GM18519 (cell line): ENCODE measurements at regions not wholly inside any gene's neighbourhood (a gene's known extent, or its start where the extent isn't known, plus 50 kb on each side); places are given as distances from the start of the nearest gene placed in this dataset.
A peak's percentile ranks its signal among the peaks of the same experiment; 100 is the strongest.

Experiments used
- ATAC-seq: cut with Tn5 transposase; IDR thresholded peaks from one replicate; pipeline ENCODE4 v1.9.1; 2021; ENCODE audit warnings: mild to moderate bottlenecking, moderate library complexity; ENCODE audit not compliant: unreplicated experiment, low FRiP score

DNA sequence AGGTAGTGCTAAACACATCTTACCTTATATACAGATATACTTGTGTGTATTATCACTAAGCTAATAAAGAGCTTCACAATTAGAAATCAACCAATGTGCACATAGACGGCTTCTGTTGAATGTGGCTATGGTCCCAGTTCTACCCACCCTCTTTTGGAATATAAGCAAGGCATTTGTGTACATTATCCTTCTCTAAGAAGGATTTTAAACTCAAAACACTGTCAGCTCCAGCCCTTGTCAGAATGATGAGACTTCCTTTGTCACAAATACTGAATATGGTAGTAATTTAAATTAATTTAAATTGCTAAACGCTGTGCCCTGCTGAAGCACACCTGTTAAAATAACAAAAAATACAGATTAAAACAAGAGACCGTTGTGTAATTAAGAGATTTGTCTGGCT, 107.9 kb upstream of the GRAMD2B start:
- no peak for ATAC-seq

DNA sequence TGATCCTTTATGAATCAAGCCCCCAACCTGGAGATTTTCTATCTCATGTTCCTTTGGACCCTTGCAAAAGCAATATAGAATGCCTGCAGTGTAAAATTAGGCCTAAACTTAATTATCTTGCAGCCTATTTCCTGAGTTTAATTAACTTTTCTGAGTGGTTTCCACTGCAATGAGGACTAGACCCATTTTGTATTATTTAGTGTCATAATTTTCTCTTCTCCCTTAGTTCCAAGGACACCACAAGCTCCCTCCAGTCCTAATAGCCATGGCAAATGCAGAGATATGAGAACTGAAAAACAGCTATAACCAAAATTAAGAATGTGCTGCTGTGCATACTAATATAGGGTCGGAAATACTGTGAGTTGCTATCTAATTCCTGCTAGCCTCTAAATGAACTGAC, 90.9 kb upstream of the GRAMD2B start:
- no peak for ATAC-seq

DNA sequence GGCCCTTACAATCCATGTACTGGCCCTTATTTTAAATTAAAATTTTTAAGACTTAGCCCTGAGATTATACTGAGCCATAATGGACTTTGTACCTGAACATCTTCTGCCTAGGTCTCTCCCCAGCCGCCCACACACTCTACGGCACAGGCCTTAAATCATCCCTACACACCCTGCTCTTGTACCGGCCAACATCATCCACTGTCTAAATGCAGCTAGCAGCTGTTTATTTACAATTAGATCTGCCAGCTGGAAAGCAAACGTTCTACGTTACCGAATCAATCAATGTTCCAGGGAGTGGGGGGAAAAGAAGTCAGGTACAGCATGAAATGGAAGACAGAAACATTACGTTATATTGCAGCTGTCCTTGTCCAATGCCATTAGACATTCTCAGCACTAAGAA, 88.4 kb upstream of the GRAMD2B start:
- ATAC-seq = no peak

DNA sequence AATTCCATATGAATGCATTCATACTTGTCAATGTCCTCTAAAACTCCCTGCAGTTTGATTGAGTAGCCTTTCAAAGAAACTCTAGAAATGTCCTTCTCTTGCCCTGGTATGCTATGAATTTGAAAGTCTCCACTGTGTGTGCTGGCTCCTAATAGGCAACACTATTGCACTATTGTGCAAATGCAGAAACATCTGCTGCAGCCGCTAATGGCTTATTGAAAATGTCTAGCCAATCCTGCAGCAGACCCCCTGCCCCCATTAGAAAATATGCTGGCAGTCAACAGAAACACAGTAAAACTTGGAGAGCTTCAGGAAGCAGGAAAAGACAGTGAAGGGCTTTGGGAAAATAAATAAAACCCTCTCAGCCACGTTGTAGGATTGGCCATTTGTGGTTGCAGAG, 87.3 kb upstream of the GRAMD2B start:
- ATAC-seq = no peak

DNA sequence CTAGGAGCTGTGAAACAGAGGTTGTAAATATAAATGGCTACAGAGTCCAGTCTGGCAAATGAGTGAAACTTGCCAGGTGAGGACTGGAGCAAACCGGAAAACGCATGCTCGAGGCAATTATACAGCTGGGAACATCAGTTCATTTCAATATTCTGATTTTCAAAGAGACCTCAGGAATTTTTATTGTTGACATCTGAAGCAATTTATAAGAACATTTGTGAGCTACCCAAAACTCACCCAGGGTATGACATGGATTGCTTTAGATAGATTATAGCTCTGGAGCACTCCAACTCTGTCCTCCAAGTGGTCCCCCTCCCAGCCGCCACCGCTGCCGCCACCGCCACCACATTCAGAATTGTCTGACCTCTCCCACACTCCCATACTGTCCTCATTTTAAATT, 84.6 kb upstream of the GRAMD2B start:
- ATAC-seq = no peak

DNA sequence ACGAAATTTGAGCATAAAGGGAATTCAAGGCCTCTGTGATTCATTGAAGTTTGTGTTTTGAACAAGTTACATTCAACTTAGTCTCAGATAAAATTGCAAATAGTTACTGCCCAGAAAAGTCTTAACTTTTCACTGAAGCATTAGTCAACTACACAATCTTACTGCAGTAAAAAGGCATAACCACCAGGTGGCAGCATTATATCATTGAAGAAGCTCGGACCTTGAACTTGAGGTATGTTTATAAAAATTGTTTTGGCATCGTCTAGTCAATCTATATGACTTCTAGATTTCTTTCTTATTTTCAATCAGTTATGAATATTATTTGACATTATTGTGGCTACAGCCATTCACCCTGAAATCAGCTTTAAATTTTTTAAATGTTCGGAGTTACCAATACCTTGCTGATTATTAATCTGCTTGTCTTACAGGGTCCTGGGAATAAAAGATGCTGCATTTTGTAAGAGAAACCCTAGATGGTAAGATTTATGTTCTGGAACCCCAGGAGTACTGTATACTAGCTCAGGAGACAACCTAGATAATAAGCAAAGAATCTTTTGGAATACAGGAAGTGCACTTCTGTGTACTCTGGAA, 83.9 kb upstream of the GRAMD2B start:
- ATAC-seq = peak; percentile 47

DNA sequence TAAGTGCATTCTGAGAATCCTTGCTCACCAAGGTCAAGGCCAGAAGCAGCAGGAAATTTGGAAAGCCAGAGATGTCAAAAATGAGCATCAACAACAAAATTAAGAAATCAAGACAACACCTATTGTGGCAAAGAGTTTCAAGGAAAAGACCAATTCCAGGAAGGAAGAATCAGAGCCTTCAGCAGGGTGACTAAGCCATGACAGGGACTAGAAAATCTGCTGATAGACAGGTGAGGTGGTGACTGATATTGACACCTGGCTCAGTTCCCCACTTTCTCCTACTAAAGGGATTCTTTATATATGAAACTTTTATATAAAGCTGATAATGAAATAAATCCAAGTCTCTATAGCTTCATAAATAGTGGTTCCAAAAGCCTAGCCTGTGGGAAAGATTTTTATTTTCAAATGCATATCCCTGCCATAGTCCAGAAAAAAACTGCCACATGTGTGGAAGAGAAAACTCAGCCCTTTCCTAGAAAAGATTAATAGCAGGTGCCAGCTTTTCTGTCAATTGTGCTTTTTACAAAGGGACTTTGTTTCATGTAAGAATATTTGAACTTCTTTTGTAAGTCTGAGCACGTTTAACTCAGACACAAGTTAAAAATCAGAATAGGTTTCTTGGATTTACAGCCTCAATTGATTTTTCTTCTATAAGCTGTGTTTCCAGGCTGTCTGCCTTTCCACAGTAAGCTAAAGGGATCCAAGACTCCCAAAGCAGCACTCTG, 81.1 kb upstream of the GRAMD2B start:
- ATAC-seq = no peak

DNA sequence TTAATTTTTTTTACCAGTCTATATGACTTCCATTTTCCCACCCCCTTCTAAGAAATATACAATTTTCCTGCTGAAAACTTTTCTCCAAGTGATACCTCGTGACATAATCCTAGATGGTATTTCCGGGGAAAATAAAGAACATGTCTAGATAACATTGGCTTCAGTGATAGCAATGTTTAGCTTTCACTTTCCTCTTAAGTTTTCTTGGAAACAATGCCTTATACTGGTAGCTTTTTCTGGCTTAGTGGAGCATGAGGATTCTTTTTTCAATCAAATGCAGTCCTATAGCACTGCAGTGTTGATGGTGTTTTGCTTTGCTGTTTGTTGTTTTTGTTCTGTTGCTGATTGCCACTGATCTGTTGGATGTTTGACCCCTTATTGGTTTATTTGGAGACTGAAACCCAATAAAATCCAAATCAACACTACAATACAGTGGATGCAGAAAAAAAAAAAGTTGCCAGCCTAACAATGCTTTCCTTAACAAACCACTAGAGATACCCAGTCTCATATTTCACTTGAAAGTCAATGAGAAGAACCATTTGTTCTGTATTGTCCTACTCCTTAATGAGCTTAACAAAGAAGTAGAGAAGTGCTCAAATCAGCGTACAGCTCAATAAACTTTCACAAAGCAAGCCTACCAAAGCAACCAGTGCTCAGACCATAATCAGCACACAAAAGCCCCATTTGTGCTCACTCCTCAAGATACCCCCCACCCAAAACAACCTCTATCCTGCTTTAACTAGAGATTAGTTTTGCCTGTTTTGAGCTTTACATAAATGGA, 74.2 kb upstream of the GRAMD2B start:
- no peak for ATAC-seq

DNA sequence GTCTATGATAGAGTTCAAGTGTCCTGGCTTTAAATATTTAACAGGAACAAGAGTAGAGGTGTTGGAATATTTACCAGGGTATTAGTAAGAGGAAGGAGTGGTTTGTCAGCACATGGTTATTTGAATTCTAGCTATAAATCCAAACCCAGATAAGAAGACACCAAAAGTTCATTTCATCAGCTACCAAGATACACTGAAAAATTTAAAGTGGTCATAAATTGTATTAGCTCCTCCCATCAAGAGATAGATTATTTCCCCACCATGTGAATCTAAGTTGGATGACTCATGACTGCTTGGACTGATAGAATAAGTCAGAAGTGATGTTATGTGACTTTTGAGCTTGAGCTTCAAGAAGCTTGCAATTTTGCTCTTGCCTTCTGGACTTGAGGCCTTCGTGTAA, 72.1 kb upstream of the GRAMD2B start:
- no peak for ATAC-seq

DNA sequence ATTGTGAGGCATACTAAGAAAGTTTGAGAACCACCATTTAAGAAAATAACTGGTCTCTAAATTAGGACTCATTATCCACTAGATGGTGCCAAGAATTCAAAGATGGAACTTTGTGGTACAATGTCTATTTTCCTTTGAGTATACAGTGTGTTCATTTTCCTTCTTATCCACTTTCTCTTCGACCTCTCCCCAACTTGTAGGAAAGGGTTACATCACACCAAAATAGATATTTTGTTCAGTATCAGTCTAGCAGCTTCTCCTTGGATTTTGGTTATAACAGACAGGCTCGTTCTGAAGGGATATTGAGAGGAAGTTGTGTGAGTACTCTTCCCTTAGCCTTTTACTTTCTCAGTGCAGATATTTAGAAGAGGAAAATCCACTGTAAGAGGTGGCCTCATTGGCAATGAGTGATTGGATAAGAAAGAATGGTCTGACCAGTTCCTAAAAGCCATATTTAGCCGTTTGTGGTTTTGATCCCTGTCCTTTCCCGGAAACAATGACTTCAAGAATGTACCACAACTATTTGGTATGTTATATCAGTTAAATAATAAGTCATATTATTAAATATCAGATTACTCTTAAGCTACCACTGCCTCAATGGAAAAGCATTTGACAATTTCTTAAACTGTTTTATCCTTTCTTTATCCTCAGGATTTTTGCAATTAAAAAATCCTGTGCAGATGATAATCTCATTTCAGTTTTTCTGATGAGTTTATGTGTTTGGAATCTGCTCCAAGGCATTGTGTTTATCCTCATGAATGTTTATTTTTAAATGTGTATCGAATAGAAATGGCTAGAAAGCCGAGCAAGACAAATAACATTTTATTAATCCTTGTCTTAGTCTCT, 69.0 kb upstream of the GRAMD2B start:
- peak; percentile 33 for ATAC-seq

DNA sequence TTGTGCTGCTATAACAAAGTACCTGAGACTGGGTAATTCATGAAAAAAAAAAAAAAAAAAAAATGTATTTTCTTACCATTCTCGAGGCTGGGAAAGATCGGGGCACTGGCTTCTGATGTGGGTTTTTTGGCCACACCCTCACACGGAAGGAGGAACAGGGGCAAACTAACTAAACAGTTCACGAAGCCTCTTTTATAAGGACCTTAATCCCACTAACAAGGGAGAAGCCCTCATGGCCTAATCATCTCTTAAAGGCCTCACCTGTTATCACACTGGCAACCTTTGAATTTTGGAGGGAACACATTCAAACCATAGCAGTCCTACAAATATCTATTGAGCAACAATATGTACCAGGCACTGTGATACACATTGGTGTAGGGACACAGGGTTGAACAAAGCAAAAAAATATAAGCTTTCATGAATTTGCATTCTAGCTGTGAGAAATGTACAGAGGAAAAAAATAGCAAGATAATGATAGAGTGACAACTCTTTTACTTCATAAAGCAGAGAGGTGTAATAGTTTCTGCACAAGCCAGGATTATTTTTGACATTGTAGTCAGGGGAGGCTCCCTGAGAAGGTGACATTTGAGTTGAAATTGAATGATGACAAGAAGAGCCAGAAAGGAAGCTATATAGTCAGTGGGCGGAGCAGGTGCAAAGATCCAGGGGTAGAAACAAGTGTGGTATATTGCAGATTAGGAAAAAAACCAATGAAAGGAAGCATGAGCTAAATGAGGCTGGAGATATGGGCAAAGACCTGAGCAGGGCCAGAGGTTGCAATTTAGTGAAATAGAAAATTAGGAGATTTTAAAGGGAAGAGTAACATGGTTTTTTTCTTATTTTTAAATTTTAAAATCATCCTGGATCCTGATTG, 68.1 kb upstream of the GRAMD2B start:
- no peak for ATAC-seq

DNA sequence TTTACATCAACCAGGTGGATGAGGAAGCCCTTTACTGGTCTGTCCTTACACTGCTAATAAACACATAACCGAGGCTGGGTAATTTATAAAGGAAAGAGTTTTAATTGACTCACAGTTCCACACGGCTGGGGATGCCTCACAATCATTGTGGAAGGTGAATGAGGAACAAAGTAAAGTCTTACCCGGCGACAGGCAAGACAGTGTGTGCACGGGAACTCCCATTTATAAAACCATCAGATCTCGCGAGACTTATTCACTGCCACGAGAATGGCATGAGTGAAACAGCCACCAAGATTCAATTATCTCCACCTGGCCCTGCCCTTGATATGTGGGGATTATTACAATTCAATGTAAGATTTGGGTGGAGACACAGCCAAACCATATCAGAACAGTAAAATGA, 67.3 kb upstream of the GRAMD2B start:
- ATAC-seq = no peak

DNA sequence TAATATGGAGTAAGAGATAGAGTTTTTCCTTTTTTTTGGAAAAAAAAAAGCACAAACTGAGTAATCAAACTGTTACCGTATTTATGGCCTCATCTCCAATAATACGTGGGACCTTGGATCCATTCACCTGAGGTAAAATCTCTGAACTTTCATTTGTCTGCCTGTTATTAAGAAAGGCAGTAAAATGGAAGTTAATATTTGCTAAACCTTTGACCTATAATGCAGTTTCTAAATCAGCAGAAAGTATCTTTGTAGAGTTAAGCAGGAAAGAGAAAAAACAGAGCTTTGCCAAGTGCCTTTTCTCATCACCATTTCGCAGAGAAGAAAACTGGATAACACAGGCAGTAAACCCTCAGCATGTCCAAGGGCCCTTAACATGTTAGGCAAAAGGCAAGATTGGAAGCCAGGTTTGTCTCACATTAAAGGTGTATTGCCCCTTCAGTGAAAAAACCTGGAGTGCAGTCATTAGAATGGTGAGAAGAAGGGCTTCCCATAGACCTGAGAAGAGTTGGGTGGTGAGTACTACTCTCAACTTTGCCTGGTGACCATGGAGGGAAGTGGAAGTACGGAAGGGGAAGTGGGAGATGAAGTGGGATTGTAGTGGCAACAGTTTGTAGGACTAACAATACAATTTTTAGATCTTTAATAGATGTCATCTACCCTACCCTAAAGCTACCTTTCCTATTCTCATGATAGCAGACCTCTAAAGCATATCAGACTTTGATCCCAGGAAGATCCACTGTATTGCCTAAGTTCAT, 65.4 kb upstream of the GRAMD2B start:
- no peak for ATAC-seq

DNA sequence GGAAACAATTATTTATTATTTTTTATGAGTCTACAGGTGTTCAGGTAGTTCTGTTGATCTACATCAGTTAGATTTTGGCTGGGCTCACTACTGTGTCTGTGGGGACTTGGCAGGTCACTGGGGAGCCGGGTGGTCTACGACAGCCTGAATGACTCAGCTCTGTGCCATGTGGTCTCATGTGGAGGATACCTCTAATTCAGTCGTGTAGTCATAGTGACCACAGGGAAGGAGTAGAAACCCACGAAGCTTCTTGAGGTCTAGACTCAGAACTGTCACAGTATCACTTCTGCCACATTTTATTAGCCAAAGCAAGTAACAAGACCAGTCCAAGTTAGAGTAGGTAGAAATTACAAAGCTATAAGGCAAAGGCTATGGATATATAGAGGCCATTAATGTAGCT, 64.7 kb upstream of the GRAMD2B start:
- peak; percentile 90 for ATAC-seq

DNA sequence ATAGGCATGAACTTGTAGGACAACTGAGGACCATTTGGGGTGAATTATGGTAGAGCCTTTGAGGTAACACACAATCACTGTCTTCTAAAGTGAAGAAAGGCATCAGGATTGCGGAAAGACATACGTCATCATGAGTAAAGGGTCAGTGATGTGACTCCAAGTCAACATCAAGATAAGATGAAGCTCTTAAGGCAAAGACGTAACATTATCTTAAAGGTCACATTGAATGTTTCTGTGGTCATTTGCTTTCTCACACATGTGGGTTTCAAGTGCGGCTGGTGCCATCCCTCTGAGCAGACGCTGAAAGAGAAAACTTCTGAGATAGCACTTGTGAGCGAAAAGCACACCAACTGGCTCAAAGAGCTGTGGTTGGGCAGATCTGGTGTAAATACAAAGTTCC, 63.3 kb upstream of the GRAMD2B start:
- ATAC-seq = no peak

DNA sequence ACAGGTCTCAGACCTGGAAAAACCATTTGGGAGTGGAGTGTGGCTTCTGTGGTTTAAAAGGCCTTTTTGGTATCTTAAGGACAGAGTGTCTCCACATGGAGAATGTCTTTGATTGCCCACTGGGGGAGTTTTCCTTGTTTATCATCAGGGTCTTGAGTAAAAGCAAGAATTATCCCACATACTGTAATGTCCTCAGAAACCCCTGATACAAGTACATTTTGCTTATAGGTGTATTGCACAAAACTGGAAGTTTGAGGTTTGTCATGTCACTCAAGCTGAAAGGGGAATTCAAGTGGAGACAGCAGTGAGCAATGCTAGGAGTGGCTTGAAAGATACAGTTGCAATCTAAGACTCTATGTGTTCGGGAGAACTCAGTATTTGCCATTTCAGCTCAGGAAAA, 62.7 kb upstream of the GRAMD2B start:
- no peak for ATAC-seq

DNA sequence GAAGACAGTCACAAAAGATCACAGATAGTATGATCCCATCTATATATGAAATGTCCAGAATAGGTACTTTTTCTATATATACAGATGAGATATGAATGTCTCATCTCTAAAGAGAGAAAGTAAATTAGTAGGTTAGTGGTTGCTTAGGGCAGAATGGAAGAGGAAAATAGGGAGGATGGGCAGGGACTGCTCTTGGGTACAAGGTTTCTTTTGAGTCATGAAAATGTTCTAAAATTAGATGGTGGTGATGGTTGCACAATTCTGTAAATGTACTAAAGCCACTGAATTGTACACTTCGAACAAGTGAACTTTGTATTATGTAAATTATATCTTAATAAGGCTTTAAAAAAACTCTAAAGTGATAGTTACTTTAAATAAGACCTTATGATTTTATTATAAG, 59.6 kb upstream of the GRAMD2B start:
- ATAC-seq = no peak

DNA sequence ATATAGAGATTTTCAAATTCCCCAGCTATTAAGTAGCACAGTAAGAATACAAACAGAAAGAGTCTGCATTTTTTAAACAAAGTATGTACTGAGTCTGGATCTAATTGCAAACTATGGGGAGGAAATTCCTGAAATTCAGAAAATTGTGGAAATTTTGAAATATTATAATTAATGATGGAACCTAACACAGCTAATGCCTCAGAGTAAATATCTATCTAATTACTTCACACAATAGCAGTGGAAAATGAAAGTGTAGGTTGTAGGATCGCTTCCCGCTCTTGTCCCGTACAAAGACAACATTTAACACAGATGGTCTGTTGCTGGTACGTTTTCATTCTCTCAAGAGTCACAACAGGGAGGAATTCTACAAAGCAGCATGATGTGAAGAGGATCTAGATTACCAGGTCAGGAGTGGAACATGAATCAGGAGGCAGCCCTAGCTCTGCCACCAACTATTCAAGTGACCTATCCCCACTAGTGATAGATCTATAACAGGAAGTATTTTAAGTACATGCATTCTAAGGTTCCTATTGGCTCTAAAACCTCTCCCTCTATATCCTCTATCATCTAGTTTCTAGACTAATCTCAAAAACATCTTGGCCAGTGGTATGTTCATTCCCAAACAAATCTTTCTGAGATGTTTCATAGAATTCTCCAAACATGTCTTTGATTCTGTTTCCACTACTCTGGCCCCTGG, 58.9 kb upstream of the GRAMD2B start:
- ATAC-seq = no peak
